H9 (cell line): ENCODE measurements at regions not wholly inside any gene's neighbourhood (a gene's known extent, or its start where the extent isn't known, plus 50 kb on each side); places are given as distances from the start of the nearest gene placed in this dataset.

Experiments used
- DNase-seq: peaks from one replicate; pipeline ENCODE4 v3.0.0-alpha.2; 2017
- H2AFZ ChIP-seq: one replicate; pipeline ENCODE4 v1.6.1; 2013; ENCODE audit warnings: mild to moderate bottlenecking, low read length, control low read depth, moderate library complexity
- H2AK5ac ChIP-seq: 2 replicates; pipeline ENCODE4 v1.6.1; 2013; ENCODE audit warnings: low read length, control low read depth, mixed read lengths; ENCODE audit not compliant: insufficient read length
- H2BK120ac ChIP-seq: one replicate; pipeline ENCODE4 v1.6.1; 2013; ENCODE audit warnings: low read depth, mild to moderate bottlenecking, low read length, control low read depth, inconsistent platforms; ENCODE audit not compliant: poor library complexity, severe bottlenecking
- H2BK12ac ChIP-seq: 2 replicates; pipeline ENCODE4 v1.6.1; 2013; ENCODE audit warnings: low read length, control low read depth, mixed read lengths, low read depth; ENCODE audit not compliant: insufficient read length
- H2BK15ac ChIP-seq: 2 replicates; pipeline ENCODE4 v1.6.1; 2013; ENCODE audit warnings: low read depth, low read length, control low read depth
- H2BK20ac ChIP-seq: one replicate; pipeline ENCODE4 v1.6.1; 2013; ENCODE audit warnings: low read depth, mild to moderate bottlenecking, low read length, control low read depth, inconsistent platforms; ENCODE audit not compliant: poor library complexity, severe bottlenecking
- H2BK5ac ChIP-seq: 2 replicates; pipeline ENCODE4 v1.6.1; 2013; ENCODE audit warnings: low read length, control low read depth, mixed read lengths; ENCODE audit not compliant: insufficient read length
- H3K14ac ChIP-seq: 2 replicates; pipeline ENCODE4 v1.6.1; 2013; ENCODE audit warnings: low read length, control low read depth; ENCODE audit not compliant: insufficient read depth
- H3K18ac ChIP-seq: 2 replicates; pipeline ENCODE4 v1.6.1; 2013; ENCODE audit warnings: low read depth, mild to moderate bottlenecking, mixed read lengths, low read length, control low read depth; ENCODE audit not compliant: insufficient read length
- H3K23ac ChIP-seq: 2 replicates; pipeline ENCODE4 v1.6.1; 2013; ENCODE audit warnings: low read length, control low read depth, mixed read lengths, low read depth; ENCODE audit not compliant: insufficient read length
- H3K23me2 ChIP-seq: 2 replicates; pipeline ENCODE4 v1.6.1; 2013; ENCODE audit warnings: low read depth, mild to moderate bottlenecking, mixed read lengths, low read length, control low read depth; ENCODE audit not compliant: insufficient read length, poor library complexity, severe bottlenecking
- H3K27ac ChIP-seq: 2 replicates; pipeline ENCODE4 v1.5.1; 2013; ENCODE audit warnings: low read length, control low read depth, mixed read lengths, low read depth; ENCODE audit not compliant: insufficient read length
- H3K27me3 ChIP-seq: 2 replicates; pipeline ENCODE4 v1.6.1; 2013; ENCODE audit warnings: low read length, control low read depth, inconsistent platforms; ENCODE audit not compliant: insufficient read depth
- H3K4ac ChIP-seq: 2 replicates; pipeline ENCODE4 v1.6.1; 2013; ENCODE audit warnings: low read depth, mild to moderate bottlenecking, control low read depth, inconsistent platforms, low read length, moderate library complexity
- H3K4me1 ChIP-seq: 2 replicates; pipeline ENCODE4 v1.6.1; 2013; ENCODE audit warnings: low read length, control low read depth, inconsistent platforms; ENCODE audit not compliant: insufficient read depth
- H3K4me2 ChIP-seq: 2 replicates; pipeline ENCODE4 v1.6.1; 2013; ENCODE audit warnings: low read length, control low read depth, mixed read lengths; ENCODE audit not compliant: insufficient read length, insufficient read depth
- H3K56ac ChIP-seq: 2 replicates; pipeline ENCODE4 v1.6.1; 2013; ENCODE audit warnings: low read depth, mild to moderate bottlenecking, mixed read lengths, low read length, control low read depth; ENCODE audit not compliant: insufficient read length
- H3K79me1 ChIP-seq: 2 replicates; pipeline ENCODE4 v1.6.1; 2013; ENCODE audit warnings: low read depth, mild to moderate bottlenecking, moderate library complexity, low read length, control low read depth, inconsistent platforms; ENCODE audit not compliant: insufficient read depth, poor library complexity, severe bottlenecking
- H3K79me2 ChIP-seq: 2 replicates; pipeline ENCODE4 v1.6.1; 2013; ENCODE audit warnings: low read length, control low read depth, inconsistent platforms; ENCODE audit not compliant: insufficient read depth
- H3K9ac ChIP-seq: 2 replicates; pipeline ENCODE4 v1.6.1; 2013; ENCODE audit warnings: low read length, control low read depth, mixed read lengths; ENCODE audit not compliant: insufficient read length; ENCODE audit errors: extremely low read depth
- H3K9me3 ChIP-seq: one replicate; pipeline ENCODE4 v1.6.1; 2013; ENCODE audit warnings: low read depth, low read length, inconsistent platforms; ENCODE audit not compliant: control insufficient read depth
- H3T11ph ChIP-seq: one replicate; pipeline ENCODE4 v1.6.1; 2013; ENCODE audit warnings: mild to moderate bottlenecking, low read length, control low read depth, inconsistent platforms
- H4K20me1 ChIP-seq: one replicate; pipeline ENCODE4 v1.6.1; 2013; ENCODE audit not compliant: control insufficient read depth, insufficient read length, insufficient read depth
- H4K5ac ChIP-seq: 2 replicates; pipeline ENCODE4 v1.6.1; 2013; ENCODE audit warnings: low read depth, mild to moderate bottlenecking, mixed read lengths, low read length, control low read depth; ENCODE audit not compliant: insufficient read length
- H4K8ac ChIP-seq: replicated peaks from 2 replicates; pipeline ENCODE4 v1.6.1; 2013; ENCODE audit warnings: low read length, control low read depth, mixed read lengths, low read depth; ENCODE audit not compliant: insufficient read length
- H4K91ac ChIP-seq: 2 replicates; pipeline ENCODE4 v1.6.1; 2013; ENCODE audit warnings: low read depth, mild to moderate bottlenecking, moderate library complexity, mixed read lengths, low read length, control low read depth; ENCODE audit not compliant: insufficient read length
- H3K27ac Mint-ChIP-seq, 3 experiments: 2 replicates in 2 of 3; 3 replicates in 1 of 3; pipeline ENCODE4 v1.8.0; 2020 to 2021; ENCODE audit warnings: mixed read lengths in 3 of 3, mild to moderate bottlenecking in 1 of 3, moderate library complexity in 1 of 3
- H3K27me3 Mint-ChIP-seq: 2 replicates; pipeline ENCODE4 v1.8.0; 2021; ENCODE audit warnings: low read depth, mild to moderate bottlenecking, moderate library complexity, mixed read lengths
- H3K36me3 Mint-ChIP-seq, 3 experiments: 2 replicates in 2 of 3; 3 replicates in 1 of 3; pipeline ENCODE4 v1.8.0; 2020 to 2021; ENCODE audit warnings: low read depth in 3 of 3, mixed read lengths in 3 of 3; ENCODE audit not compliant: insufficient read depth in 1 of 3
- H3K4me1 Mint-ChIP-seq, 2 experiments: 2 replicates each; pipeline ENCODE4 v1.8.0; 2020; ENCODE audit warnings: mixed read lengths in 2 of 2
- H3K4me3 Mint-ChIP-seq, 2 experiments: 2 replicates in 1 of 2; 3 replicates in 1 of 2; pipeline ENCODE4 v1.8.0; 2020 to 2021; ENCODE audit warnings: mild to moderate bottlenecking in 2 of 2, mixed read lengths in 2 of 2, moderate library complexity in 1 of 2
- H3K9me3 Mint-ChIP-seq, 2 experiments: 2 replicates in 1 of 2; 3 replicates in 1 of 2; pipeline ENCODE4 v1.8.0; 2020; ENCODE audit warnings: mild to moderate bottlenecking in 2 of 2, mixed read lengths in 2 of 2, moderate library complexity in 1 of 2
- CTCF ChIP-seq: fragments of 200-600 bp; sonication (generic); conservative IDR thresholded peaks from 3 replicates; pipeline ENCODE4 v1.8.0; 2021; ENCODE audit warnings: antibody characterized with exemption, mild to moderate bottlenecking
- WGBS: extraction: QIAGEN DNeasy Blood & Tissue Kit; methylation state at CpG from one replicate; pipeline ENCODE4 v1.1.7; 2013; ENCODE audit warnings: missing lambda C conversion rate, low lambda C conversion rate, mixed read lengths; ENCODE audit not compliant: insufficient read length; ENCODE audit errors: extremely low coverage; 5-methylcytosine and 5-hydroxymethylcytosine counted together

- Histone ChIP-seq H2BK120ac (no peak overlapping the region), H2BK12ac (no peak overlapping the region), H2AFZ (no peak overlapping the region), H3K23ac (no peak overlapping the region), H4K91ac (no peak overlapping the region), H4K20me1 (no peaks in the 10 kb centered on the region), H3K23me2 (no peaks in the 10 kb centered on the region), H3K79me2 (no peaks in the 10 kb centered on the region), H3K27me3 (no peaks in the 10 kb centered on the region), H2BK20ac (no peak overlapping the region), H3K9ac (no peak overlapping the region), H3K4ac (no peak overlapping the region), H2BK15ac (no peak overlapping the region), H2BK5ac (no peak overlapping the region), H3K9me3 (no peaks in the 10 kb centered on the region), H3K27ac (no peak overlapping the region), H3K14ac (no peak overlapping the region), H3K4me1 (no peaks in the 10 kb centered on the region; the same call in 1 of the 2 replicates), H3K79me1 (no peaks in the 10 kb centered on the region), H2AK5ac (no peak overlapping the region), H3T11ph (no peak overlapping the region), H4K8ac (no peak overlapping the region), H3K18ac (no peak overlapping the region), H4K5ac (no peak overlapping the region), H3K4me2 (no peak overlapping the region), H3K56ac (no peak overlapping the region)
- no CpG with 5 or more reads among the region's 14 CpGs for WGBS
- no peaks in the 10 kb centered on the region for H3K9me3 Mint-ChIP-seq
- no peak for TF ChIP-seq CTCF
- no peak overlapping the region for H3K27ac Mint-ChIP-seq
- no peak overlapping the region for H3K4me3 Mint-ChIP-seq
- DNase-seq = no peak
- no peaks in the 10 kb centered on the region for H3K36me3 Mint-ChIP-seq
- H3K4me1 Mint-ChIP-seq = peaks cover 0 to 12% of the 10 kb centered on the region in 2 experiments; a peak in 3 of 4 replicates
- H3K27me3 Mint-ChIP-seq = peaks cover 2% of the 10 kb centered on the region
These were observed 245.0 kb downstream of the TTLL2 start for GRCh38 chr6:167569879-167570278.
